ENCODE measurements at regions not wholly inside any gene's neighbourhood (a gene's known extent, or its start where the extent isn't known, plus 50 kb on each side); places are given as distances from the start of the nearest gene placed in this dataset.

- ATAC-seq (no peak), DNase-seq (ENCODE audit: low spot score) (no peak), FAIRE-seq (no peak)
- Histone ChIP-seq H4K20me1 (ENCODE audit: insufficient read depth, low read length) (no peaks in the 10 kb centered on the region), H3K4me1 (ENCODE audit: insufficient read depth, low read length) (no peaks in the 10 kb centered on the region), H2AFZ (ENCODE audit: low read length) (no peak overlapping the region), H3K9ac (ENCODE audit: insufficient read depth, low read depth, low read length) (no peak overlapping the region), H3K27me3 (ENCODE audit: control insufficient read depth in 1 of 2, insufficient read depth in 2 of 2, low read length in 2 of 2) (peaks cover 0 to 15% of the 10 kb centered on the region in 2 experiments; a peak in 4 of 5 replicates), H3K9me3 (ENCODE audit: low read length) (no peaks in the 10 kb centered on the region), H3K79me2 (ENCODE audit: insufficient read depth, low read length) (no peaks in the 10 kb centered on the region), H3K27ac (ENCODE audit: extremely low read length, insufficient read depth, low read length) (no peak overlapping the region), H3K4me2 (ENCODE audit: low read depth, low read length) (no peak overlapping the region), H3K36me3 (replicated peaks in 1 of 2; ENCODE audit: control insufficient read depth in 1 of 2, insufficient read depth in 2 of 2, low read length in 2 of 2) (no peaks in the 10 kb centered on the region), H3K4me3 (replicated peaks in 1 of 3; ENCODE audit: insufficient read depth in 1 of 3, low read depth in 2 of 3, low read length in 3 of 3) (no peak overlapping the region)
- TF ChIP-seq, protein P1, sequence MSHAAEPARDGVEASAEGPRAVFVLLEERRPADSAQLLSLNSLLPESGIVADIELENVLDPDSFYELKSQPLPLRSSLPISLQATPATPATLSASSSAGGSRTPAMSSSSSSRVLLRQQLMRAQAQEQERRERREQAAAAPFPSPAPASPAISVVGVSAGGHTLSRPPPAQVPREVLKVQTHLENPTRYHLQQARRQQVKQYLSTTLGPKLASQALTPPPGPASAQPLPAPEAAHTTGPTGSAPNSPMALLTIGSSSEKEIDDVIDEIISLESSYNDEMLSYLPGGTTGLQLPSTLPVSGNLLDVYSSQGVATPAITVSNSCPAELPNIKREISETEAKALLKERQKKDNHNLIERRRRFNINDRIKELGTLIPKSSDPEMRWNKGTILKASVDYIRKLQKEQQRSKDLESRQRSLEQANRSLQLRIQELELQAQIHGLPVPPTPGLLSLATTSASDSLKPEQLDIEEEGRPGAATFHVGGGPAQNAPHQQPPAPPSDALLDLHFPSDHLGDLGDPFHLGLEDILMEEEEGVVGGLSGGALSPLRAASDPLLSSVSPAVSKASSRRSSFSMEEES (CRISPR knock-in tag; IDR thresholded peaks at IDR 0.05), result no peak
- TF ChIP-seq PCBP2 (optimal IDR thresholded peaks at IDR 0.05; ENCODE audit: low read depth, low read length, poor library complexity, severe bottlenecking), result no peak
- no peak for TF ChIP-seq ZNF878 (CRISPR knock-in tag; IDR thresholded peaks at IDR 0.05)
- no peak for TF ChIP-seq ADNP (CRISPR knock-in tag; IDR thresholded peaks at IDR 0.05)
- TF ChIP-seq ZNF550 (CRISPR knock-in tag; IDR thresholded peaks at IDR 0.05; ENCODE audit: borderline replicate concordance), result no peak
- TF ChIP-seq, protein P2, sequence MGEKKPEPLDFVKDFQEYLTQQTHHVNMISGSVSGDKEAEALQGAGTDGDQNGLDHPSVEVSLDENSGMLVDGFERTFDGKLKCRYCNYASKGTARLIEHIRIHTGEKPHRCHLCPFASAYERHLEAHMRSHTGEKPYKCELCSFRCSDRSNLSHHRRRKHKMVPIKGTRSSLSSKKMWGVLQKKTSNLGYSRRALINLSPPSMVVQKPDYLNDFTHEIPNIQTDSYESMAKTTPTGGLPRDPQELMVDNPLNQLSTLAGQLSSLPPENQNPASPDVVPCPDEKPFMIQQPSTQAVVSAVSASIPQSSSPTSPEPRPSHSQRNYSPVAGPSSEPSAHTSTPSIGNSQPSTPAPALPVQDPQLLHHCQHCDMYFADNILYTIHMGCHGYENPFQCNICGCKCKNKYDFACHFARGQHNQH (CRISPR knock-in tag; IDR thresholded peaks at IDR 0.05), result no peak
- TF ChIP-seq ATRX (CRISPR knock-in tag; IDR thresholded peaks at IDR 0.05; ENCODE audit: borderline replicate concordance), result no peak
- no peak for TF ChIP-seq HNRNPH1 (optimal IDR thresholded peaks at IDR 0.05; ENCODE audit: low read depth, low read length)
- no peak for TF ChIP-seq ZSCAN5A (CRISPR knock-in tag; IDR thresholded peaks at IDR 0.05; ENCODE audit: borderline replicate concordance)
- TF ChIP-seq KDM1A (CRISPR knock-in tag; IDR thresholded peaks at IDR 0.05), result no peak
- TF ChIP-seq RARA (CRISPR knock-in tag; IDR thresholded peaks at IDR 0.05), result no peak
- TF ChIP-seq CREB1 (IDR thresholded peaks at IDR 0.05), result no peak
- no peak for TF ChIP-seq CREB1 (CRISPR knock-in tag; IDR thresholded peaks at IDR 0.05)
- no peak for TF ChIP-seq MXD1 (CRISPR knock-in tag; IDR thresholded peaks at IDR 0.05)
- no peak for TF ChIP-seq MEF2D (CRISPR knock-in tag; IDR thresholded peaks at IDR 0.05)
- no peak for TF ChIP-seq ARNTL (CRISPR knock-in tag; IDR thresholded peaks at IDR 0.05)
- intact Hi-C loops (cut with micrococcal nuclease; ENCODE audit: unreplicated experiment) (no loop called here), in situ Hi-C loops (cut with HindIII; ENCODE audit: extremely low pct_ligation_motif_present, low pct_unique_long_range_greater_than_20kb) (no loop called here)
- CTCF ChIA-PET (ENCODE audit: low intra/inter-chr PET ratio, low total read pairs), result no interaction called here
- WGBS (ENCODE audit: low lambda C conversion rate), result 7% methylated on average over 6 of the region's 6 CpGs
- no TSS peak for BruUV-seq (replicated peaks)
- POLR2A ChIA-PET, result no interaction called here
These were observed 212.6 kb downstream of the ABCC12 start for GRCh38 chr16:47943235-47943634.
